WERI-Rb-1 (cell line): ENCODE measurements at regions not wholly inside any gene's neighbourhood (a gene's known extent, or its start where the extent isn't known, plus 50 kb on each side); places are given as distances from the start of the nearest gene placed in this dataset.

Source experiments
- DNase-seq: peaks from one replicate; pipeline ENCODE4 v3.0.0-alpha.2; 2020
- H3K27ac ChIP-seq: fragments of 250-450 bp; sonication (Bioruptor Pico); 2 replicates; pipeline ENCODE4 v1.5.1; 2020; ENCODE audit warnings: mild to moderate bottlenecking, moderate library complexity
- H3K27me3 ChIP-seq: fragments of 250-450 bp; sonication (Bioruptor Pico); 2 replicates; pipeline ENCODE4 v1.5.1; 2021; ENCODE audit warnings: mild to moderate bottlenecking, low read depth, moderate library complexity; ENCODE audit not compliant: insufficient read depth, severe bottlenecking
- H3K36me3 ChIP-seq: fragments of 250-450 bp; sonication (Bioruptor Pico); 2 replicates; pipeline ENCODE4 v1.5.1; 2020; ENCODE audit warnings: mild to moderate bottlenecking, moderate library complexity
- H3K4me3 ChIP-seq: 2 replicates; pipeline ENCODE4 v1.5.1; 2011; ENCODE audit warnings: low read depth, mild to moderate bottlenecking, control low read depth, low read length
- H3K9me3 ChIP-seq: fragments of 250-450 bp; sonication (Bioruptor Pico); 2 replicates; pipeline ENCODE4 v1.5.1; 2021; ENCODE audit warnings: mild to moderate bottlenecking, moderate library complexity; ENCODE audit not compliant: severe bottlenecking
- CTCF ChIP-seq: IDR thresholded peaks from 2 replicates; pipeline ENCODE4 v1.5.1; 2011; ENCODE audit warnings: low read depth, mild to moderate bottlenecking, control low read depth, inconsistent platforms, low read length

GRCh38 chr1:21340230-21340945 is 50.1 kb upstream of the ECE1 start:
- peaks cover 7% of the 10 kb centered on the region for H3K36me3 ChIP-seq
- DNase-seq, result no peak
- H3K27me3 ChIP-seq, result no peaks in the 10 kb centered on the region
- H3K9me3 ChIP-seq, result no peaks in the 10 kb centered on the region
- H3K27ac ChIP-seq, result no peak overlapping the region
- no peak for TF ChIP-seq CTCF
- H3K4me3 ChIP-seq, result no peak overlapping the region
